Glutamatergic neuron (in vitro differentiated cells): ENCODE measurements at regions not wholly inside any gene's neighbourhood (a gene's known extent, or its start where the extent isn't known, plus 50 kb on each side); places are given as distances from the start of the nearest gene placed in this dataset.

Experiments used
- DNase-seq: peaks from one replicate; pipeline ENCODE4 v3.0.0; 2022
- H3K27ac Mint-ChIP-seq: one replicate; pipeline ENCODE4 v1.8.0; 2020; ENCODE audit warnings: mild to moderate bottlenecking, mixed read lengths, inconsistent platforms; ENCODE audit not compliant: unreplicated experiment
- H3K27me3 Mint-ChIP-seq: one replicate; pipeline ENCODE4 v1.8.0; 2020; ENCODE audit warnings: mild to moderate bottlenecking, moderate library complexity, mixed read lengths, inconsistent platforms; ENCODE audit not compliant: unreplicated experiment
- H3K36me3 Mint-ChIP-seq: one replicate; pipeline ENCODE4 v1.8.0; 2020; ENCODE audit warnings: mild to moderate bottlenecking, mixed read lengths, inconsistent platforms; ENCODE audit not compliant: unreplicated experiment
- H3K4me1 Mint-ChIP-seq: one replicate; pipeline ENCODE4 v1.8.0; 2020; ENCODE audit warnings: mild to moderate bottlenecking, low read depth, mixed read lengths, inconsistent platforms; ENCODE audit not compliant: unreplicated experiment
- H3K4me3 Mint-ChIP-seq: one replicate; pipeline ENCODE4 v1.8.0; 2020; ENCODE audit warnings: mild to moderate bottlenecking, mixed read lengths, inconsistent platforms; ENCODE audit not compliant: unreplicated experiment
- H3K9me3 Mint-ChIP-seq: one replicate; pipeline ENCODE4 v1.8.0; 2020; ENCODE audit warnings: mild to moderate bottlenecking, moderate library complexity, mixed read lengths, inconsistent platforms; ENCODE audit not compliant: unreplicated experiment
- TF ChIP-seq, protein P1 (sequence below): fragments of 200-600 bp; sonication (generic); IDR thresholded peaks from one replicate; pipeline ENCODE4 v1.5.0; 2021; ENCODE audit not compliant: partially characterized antibody, unreplicated experiment

GRCh38 chr4:128484896-128485295 lies 197.3 kb upstream of the PGRMC2 start:
- DNase-seq: no peak
- no peaks in the 10 kb centered on the region for H3K9me3 Mint-ChIP-seq
- TF ChIP-seq, protein P1, sequence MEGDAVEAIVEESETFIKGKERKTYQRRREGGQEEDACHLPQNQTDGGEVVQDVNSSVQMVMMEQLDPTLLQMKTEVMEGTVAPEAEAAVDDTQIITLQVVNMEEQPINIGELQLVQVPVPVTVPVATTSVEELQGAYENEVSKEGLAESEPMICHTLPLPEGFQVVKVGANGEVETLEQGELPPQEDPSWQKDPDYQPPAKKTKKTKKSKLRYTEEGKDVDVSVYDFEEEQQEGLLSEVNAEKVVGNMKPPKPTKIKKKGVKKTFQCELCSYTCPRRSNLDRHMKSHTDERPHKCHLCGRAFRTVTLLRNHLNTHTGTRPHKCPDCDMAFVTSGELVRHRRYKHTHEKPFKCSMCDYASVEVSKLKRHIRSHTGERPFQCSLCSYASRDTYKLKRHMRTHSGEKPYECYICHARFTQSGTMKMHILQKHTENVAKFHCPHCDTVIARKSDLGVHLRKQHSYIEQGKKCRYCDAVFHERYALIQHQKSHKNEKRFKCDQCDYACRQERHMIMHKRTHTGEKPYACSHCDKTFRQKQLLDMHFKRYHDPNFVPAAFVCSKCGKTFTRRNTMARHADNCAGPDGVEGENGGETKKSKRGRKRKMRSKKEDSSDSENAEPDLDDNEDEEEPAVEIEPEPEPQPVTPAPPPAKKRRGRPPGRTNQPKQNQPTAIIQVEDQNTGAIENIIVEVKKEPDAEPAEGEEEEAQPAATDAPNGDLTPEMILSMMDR: no peak
- H3K4me3 Mint-ChIP-seq: no peak overlapping the region
- no peaks in the 10 kb centered on the region for H3K27me3 Mint-ChIP-seq
- H3K27ac Mint-ChIP-seq: no peak overlapping the region
- no peaks in the 10 kb centered on the region for H3K36me3 Mint-ChIP-seq
- H3K4me1 Mint-ChIP-seq: peaks cover 3% of the 10 kb centered on the region

- H3K4me1 Mint-ChIP-seq: peaks cover 3% of the 10 kb centered on the region
These were observed 196.2 kb upstream of the PGRMC2 start for GRCh38 chr4:128483816-128484215.

GRCh38 chr4:128483041-128483440 lies 195.4 kb upstream of the PGRMC2 start:
- Mint-ChIP-seq H3K4me3 (no peak overlapping the region), H3K36me3 (no peaks in the 10 kb centered on the region), H3K27ac (no peak overlapping the region), H3K27me3 (no peaks in the 10 kb centered on the region), H3K4me1 (peaks cover 3% of the 10 kb centered on the region), H3K9me3 (no peaks in the 10 kb centered on the region)
- DNase-seq: no peak
- TF ChIP-seq, protein P1: no peak

More at GRCh38 chr4:128483816-128484215, 196.2 kb upstream of the PGRMC2 start:
- no peak overlapping the region for H3K4me3 Mint-ChIP-seq
- no peaks in the 10 kb centered on the region for H3K9me3 Mint-ChIP-seq
- H3K36me3 Mint-ChIP-seq: no peaks in the 10 kb centered on the region
- H3K27ac Mint-ChIP-seq: no peak overlapping the region
- TF ChIP-seq, protein P1: no peak
- DNase-seq: no peak
- H3K27me3 Mint-ChIP-seq: no peaks in the 10 kb centered on the region

GRCh38 chr4:128481752-128482480 lies 194.3 kb upstream of the PGRMC2 start:
- Mint-ChIP-seq H3K27me3 (no peaks in the 10 kb centered on the region), H3K4me1 (peaks cover 3% of the 10 kb centered on the region), H3K36me3 (no peaks in the 10 kb centered on the region), H3K9me3 (no peaks in the 10 kb centered on the region), H3K4me3 (no peak overlapping the region), H3K27ac (no peak overlapping the region)
- DNase-seq: no peak
- TF ChIP-seq, protein P1: no peak

- no peaks in the 10 kb centered on the region for H3K27me3 Mint-ChIP-seq
- no peaks in the 10 kb centered on the region for H3K36me3 Mint-ChIP-seq
- DNase-seq: no peak
- H3K4me3 Mint-ChIP-seq: no peak overlapping the region
- no peak overlapping the region for H3K27ac Mint-ChIP-seq
- H3K4me1 Mint-ChIP-seq: peaks cover 3% of the 10 kb centered on the region
- no peaks in the 10 kb centered on the region for H3K9me3 Mint-ChIP-seq
- TF ChIP-seq, protein P1: no peak
These were observed 193.3 kb upstream of the PGRMC2 start for GRCh38 chr4:128480945-128481344.
